Body of pancreas (tissue), 4 donors: ENCODE measurements at regions not wholly inside any gene's neighbourhood (a gene's known extent, or its start where the extent isn't known, plus 50 kb on each side); places are given as distances from the start of the nearest gene placed in this dataset.

Experiments
- CTCF ChIP-seq, 7 experiments: fragments of 450-650 bp in 4 of 7; fragments of 200-600 bp in 3 of 7; sonication (generic) in 3 of 7; IDR thresholded peaks; one replicate each; pipeline ENCODE4 v1.5.1; 2016 to 2019; ENCODE audit warnings: antibody characterized with exemption in 7 of 7
- POLR2A ChIP-seq, 3 donors: fragments of 450-650 bp; IDR thresholded peaks; one replicate each; pipeline ENCODE4 v1.6.1; 2016; ENCODE audit warnings: antibody characterized with exemption in 3 of 3, mild to moderate bottlenecking in 2 of 3

GRCh38 chr5:116660929-116661328 is 86.3 kb upstream of the SEMA6A start:
- no peak for TF ChIP-seq CTCF (IDR thresholded peaks at IDR 0.05)
- no peak for TF ChIP-seq POLR2A (IDR thresholded peaks at IDR 0.05)
